ENCODE measurements at regions not wholly inside any gene's neighbourhood (a gene's known extent, or its start where the extent isn't known, plus 50 kb on each side); places are given as distances from the start of the nearest gene placed in this dataset.

DNA sequence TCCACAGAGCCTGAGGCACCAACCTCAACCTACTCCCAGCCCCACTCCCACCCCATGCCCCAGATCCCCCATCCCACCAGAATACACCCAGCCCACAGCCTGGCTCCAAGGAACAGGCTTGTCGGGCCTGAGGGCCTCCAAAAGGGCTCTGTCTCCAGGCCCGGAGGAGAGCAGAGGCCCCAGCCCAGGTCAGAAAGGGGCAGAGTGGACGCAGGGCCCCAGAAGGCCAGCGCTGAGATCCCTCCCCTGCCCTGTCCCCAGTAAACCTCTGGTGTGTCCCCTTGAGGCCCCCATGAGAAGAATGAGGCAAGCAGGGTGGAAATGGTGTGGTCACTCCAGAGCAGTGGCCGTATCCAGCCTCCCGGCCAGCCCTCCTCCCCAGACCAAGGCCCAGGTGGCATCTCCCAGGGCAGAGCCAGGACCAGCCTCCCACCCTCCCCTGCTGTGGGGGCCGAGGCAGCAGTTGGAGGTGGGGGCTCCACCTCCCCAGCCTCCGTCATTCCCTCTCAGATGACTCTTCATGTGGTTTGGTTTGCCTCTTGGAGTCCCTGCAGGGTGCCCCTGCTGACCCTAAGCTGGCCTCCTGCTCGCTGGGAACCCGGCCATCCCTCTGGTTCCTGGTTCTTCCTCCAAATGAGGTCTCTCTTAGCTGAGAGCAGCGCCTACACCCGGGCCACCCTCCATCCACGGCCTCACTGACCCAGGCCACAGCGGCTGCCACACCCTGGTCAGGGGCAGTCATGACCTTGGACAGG is 195.0 kb downstream of the IGLL1 start:
- 59 to 79% (median 66%) methylated on average over 6 to 14 of the region's 14 CpGs for WGBS, 5 donors
- DNase-seq, result no peak
- no peaks in the 10 kb centered on the region for H3K36me3 ChIP-seq
- H3K4me1 ChIP-seq, result peaks cover 9 to 22% (median 15%) of the 10 kb centered on the region in 4 donors
- H3K27ac ChIP-seq, result peak overlapping the region in 3 of 5 donors; percentile 19 to 63 (median 56)
- H3K9me3 ChIP-seq, result no peaks in the 10 kb centered on the region
- H3K27me3 ChIP-seq, result peaks cover 0 to 9% (median 0%) of the 10 kb centered on the region in 3 donors
- H3K4me3 ChIP-seq, result no peak overlapping the region
- TF ChIP-seq POLR2A (IDR thresholded peaks at IDR 0.05) (no peak), POLR2AphosphoS5 (IDR thresholded peaks at IDR 0.05) (no peak), EP300 (IDR thresholded peaks at IDR 0.05) (no peak)
- TF ChIP-seq, protein P1, sequence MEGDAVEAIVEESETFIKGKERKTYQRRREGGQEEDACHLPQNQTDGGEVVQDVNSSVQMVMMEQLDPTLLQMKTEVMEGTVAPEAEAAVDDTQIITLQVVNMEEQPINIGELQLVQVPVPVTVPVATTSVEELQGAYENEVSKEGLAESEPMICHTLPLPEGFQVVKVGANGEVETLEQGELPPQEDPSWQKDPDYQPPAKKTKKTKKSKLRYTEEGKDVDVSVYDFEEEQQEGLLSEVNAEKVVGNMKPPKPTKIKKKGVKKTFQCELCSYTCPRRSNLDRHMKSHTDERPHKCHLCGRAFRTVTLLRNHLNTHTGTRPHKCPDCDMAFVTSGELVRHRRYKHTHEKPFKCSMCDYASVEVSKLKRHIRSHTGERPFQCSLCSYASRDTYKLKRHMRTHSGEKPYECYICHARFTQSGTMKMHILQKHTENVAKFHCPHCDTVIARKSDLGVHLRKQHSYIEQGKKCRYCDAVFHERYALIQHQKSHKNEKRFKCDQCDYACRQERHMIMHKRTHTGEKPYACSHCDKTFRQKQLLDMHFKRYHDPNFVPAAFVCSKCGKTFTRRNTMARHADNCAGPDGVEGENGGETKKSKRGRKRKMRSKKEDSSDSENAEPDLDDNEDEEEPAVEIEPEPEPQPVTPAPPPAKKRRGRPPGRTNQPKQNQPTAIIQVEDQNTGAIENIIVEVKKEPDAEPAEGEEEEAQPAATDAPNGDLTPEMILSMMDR (IDR thresholded peaks at IDR 0.05), result no peak
- intact Hi-C loops (cut with DNase I; ENCODE audit: low total_unique reads), result loop anchor here (5.0 kb wide), 2 partner anchors 63 to 73 kb away; no protein-coding TSS in a partner anchor

DNA sequence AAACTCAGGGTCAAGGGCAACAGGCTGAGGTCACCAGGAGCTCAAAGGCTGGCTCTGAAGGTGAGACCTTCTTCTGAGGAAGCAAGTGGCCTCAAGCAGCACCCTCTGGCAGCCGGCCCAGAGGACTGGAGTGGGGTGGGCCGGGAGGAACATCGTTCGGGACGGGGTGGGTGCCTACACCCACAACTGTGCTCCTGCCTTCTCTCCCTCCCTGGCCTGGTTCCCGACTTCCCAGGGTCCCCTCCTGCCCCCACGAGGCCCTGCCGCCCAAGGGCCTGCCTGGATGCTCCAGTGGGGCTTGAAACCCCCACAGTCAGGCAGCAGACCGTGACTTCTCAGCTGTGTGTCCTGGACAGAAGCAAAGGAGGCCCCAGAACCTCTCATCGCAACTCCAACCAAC is 195.7 kb downstream of the IGLL1 start:
- peak in 1 of 2 donors; percentile 43 for DNase-seq
- 31 to 46% (median 39%) methylated on average over 7 to 10 of the region's 10 CpGs for WGBS, 5 donors
- intact Hi-C loops (cut with DNase I; ENCODE audit: low total_unique reads), result loop anchor here (5.0 kb wide), 1 partner anchor 62 kb away; no protein-coding TSS in a partner anchor

DNA sequence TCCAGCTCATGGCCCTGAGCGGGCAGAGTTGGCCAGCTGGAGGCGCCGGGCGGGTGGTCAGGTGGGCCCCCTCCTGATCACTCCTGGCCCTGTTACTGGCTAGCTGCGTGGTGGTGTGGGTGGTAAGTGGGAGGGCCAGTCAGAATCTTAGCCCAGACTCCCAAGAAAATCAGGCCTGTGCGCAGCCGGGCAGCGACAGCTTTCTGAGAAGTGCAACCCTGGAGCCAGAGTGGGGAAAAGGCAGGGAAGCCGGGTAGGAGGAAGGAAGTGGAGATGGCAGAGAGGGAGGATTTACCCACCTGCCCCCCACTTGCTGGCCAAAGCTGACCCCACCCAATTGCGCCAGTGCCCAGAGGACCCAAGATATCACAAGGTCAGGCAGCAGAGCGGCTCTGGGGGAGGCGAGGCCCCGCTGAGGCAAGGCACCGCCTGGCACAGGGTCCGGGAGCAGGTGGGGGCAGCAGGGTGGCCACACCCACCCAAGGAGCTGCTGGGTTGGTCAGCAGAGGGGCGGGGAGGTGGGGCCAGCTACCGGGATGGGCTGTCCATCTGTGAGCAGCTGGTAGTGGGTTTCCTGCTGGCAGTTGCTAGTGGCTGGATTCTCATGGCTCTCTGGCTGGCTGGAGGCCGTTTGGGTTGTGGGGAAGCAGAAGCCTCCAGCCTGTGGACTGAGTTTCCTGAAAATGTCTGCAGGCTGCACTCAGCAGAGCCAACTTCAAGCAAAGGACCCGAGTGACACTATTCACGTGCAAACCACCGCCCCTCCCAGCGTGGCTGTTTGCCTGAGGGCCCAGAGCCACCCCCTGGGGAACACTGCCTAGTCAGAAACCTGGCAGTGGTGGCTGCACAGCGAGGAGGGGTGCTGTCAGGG is 196.4 kb downstream of the IGLL1 start:
- no peak overlapping the region for H3K4me3 ChIP-seq
- peaks cover 0 to 9% (median 0%) of the 10 kb centered on the region in 3 donors for H3K27me3 ChIP-seq
- peak overlapping the region in 4 of 5 donors; percentile 3 to 63 (median 47) for H3K27ac ChIP-seq
- WGBS, 5 donors, result 13 to 36% (median 29%) methylated on average over 17 to 23 of the region's 23 CpGs
- peak; percentile 65 to 85 for DNase-seq
- H3K36me3 ChIP-seq, result no peaks in the 10 kb centered on the region
- H3K4me1 ChIP-seq, result peaks cover 9 to 22% (median 15%) of the 10 kb centered on the region in 4 donors
- TF ChIP-seq POLR2AphosphoS5 (IDR thresholded peaks at IDR 0.05), result no peak
- intact Hi-C loops (cut with DNase I; ENCODE audit: low total_unique reads), result loop anchor here (5.0 kb wide), 1 partner anchor 61 kb away; no protein-coding TSS in a partner anchor
- H3K9me3 ChIP-seq, result no peaks in the 10 kb centered on the region

More for the DNA sequence above, 195.7 kb downstream of the IGLL1 start:
- peak overlapping the region in 3 of 5 donors; percentile 19 to 63 (median 56) for H3K27ac ChIP-seq
- TF ChIP-seq EP300 (IDR thresholded peaks at IDR 0.05), result no peak
- no peak for TF ChIP-seq POLR2AphosphoS5 (IDR thresholded peaks at IDR 0.05)
- TF ChIP-seq POLR2A (IDR thresholded peaks at IDR 0.05), result no peak
- TF ChIP-seq, protein P1 (IDR thresholded peaks at IDR 0.05), result no peak
- no peaks in the 10 kb centered on the region for H3K9me3 ChIP-seq
- peaks cover 0 to 9% (median 0%) of the 10 kb centered on the region in 3 donors for H3K27me3 ChIP-seq
- no peaks in the 10 kb centered on the region for H3K36me3 ChIP-seq
- peaks cover 9 to 22% (median 15%) of the 10 kb centered on the region in 4 donors for H3K4me1 ChIP-seq
- no peak overlapping the region for H3K4me3 ChIP-seq

DNA sequence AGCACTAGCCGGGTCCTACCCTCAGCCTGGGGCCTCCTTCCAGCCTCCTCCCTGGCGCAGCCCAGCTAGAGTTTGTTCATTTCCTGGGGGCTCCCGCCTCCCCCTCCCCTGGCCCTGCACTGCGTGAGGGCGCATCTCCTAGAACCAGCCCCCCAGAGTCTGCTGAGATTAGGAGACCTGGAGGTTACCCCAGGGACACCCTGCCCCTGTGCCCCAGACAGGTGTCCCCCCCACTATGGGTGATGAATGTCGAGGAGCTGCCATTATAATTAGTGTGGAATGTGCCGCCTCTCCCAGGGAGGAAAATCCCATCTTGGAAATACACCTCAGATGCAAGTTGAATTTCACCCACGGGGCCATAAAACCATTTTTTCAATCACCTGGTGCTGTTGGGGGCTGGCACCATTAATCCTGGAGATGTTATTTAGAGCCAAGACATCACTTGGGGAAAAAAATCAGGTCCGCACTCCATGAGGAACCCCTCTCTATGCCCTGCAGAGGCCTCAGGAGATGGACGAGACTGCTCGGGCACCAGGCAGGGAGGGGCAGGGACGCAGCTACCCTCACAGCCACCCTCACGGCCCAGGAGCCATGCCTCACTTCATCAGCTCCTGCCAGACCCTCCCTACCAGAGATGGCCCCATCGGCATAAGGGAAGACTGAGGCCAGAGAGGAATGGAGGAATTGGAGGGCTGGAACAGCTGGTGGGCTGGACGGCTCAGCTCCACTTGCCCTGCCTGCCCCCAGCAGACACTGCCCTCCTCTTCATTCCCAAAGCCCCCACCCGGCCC is 197.5 kb downstream of the IGLL1 start:
- intact Hi-C loops (cut with DNase I; ENCODE audit: low total_unique reads), result loop anchor here (5.0 kb wide), 1 partner anchor 60 kb away; no protein-coding TSS in a partner anchor
- H3K4me3 ChIP-seq, result no peak overlapping the region
- TF ChIP-seq POLR2A (IDR thresholded peaks at IDR 0.05) (no peak), POLR2AphosphoS5 (IDR thresholded peaks at IDR 0.05) (no peak), EP300 (IDR thresholded peaks at IDR 0.05) (no peak)
- TF ChIP-seq, protein P1 (IDR thresholded peaks at IDR 0.05), result no peak
- no peaks in the 10 kb centered on the region for H3K36me3 ChIP-seq
- DNase-seq, result no peak
- no peaks in the 10 kb centered on the region for H3K9me3 ChIP-seq
- peak overlapping the region in 1 of 5 donors; percentile 63 for H3K27ac ChIP-seq
- WGBS, 5 donors, result 80 to 88% (median 87%) methylated on average over 8 to 16 of the region's 16 CpGs
- H3K27me3 ChIP-seq, result peaks cover 0 to 10% (median 0%) of the 10 kb centered on the region in 3 donors
- H3K4me1 ChIP-seq, result peaks cover 9 to 22% (median 15%) of the 10 kb centered on the region in 4 donors

Data from stomach (tissue), 8 donors.